NCI-H2029 treated with DMSO at 0.1 percent for 48 hours (cell line): ENCODE measurements at regions not wholly inside any gene's neighbourhood (a gene's known extent, or its start where the extent isn't known, plus 50 kb on each side); places are given as distances from the start of the nearest gene placed in this dataset.

Experiments used
- DNase-seq: peaks from one replicate; lab custom pipeline; 2025; lab: John Stamatoyannopoulos, UW

- no peak for DNase-seq
Measured at GRCh38 chr6:90793771-90794170, 206.9 kb upstream of the MAP3K7 start.

GRCh38 chr6:90790696-90791095 is 203.8 kb upstream of the MAP3K7 start:
- no peak for DNase-seq

GRCh38 chr6:90790058-90790457 is 203.2 kb upstream of the MAP3K7 start:
- no peak for DNase-seq

- no peak for DNase-seq
Measured at GRCh38 chr6:90788781-90789180, 201.9 kb upstream of the MAP3K7 start.

GRCh38 chr6:90787446-90787845 is 200.6 kb upstream of the MAP3K7 start:
- no peak for DNase-seq

GRCh38 chr6:90780778-90781177 is 193.9 kb upstream of the MAP3K7 start:
- DNase-seq: no peak

- DNase-seq: no peak
Measured at GRCh38 chr6:90780141-90780540, 193.3 kb upstream of the MAP3K7 start.

GRCh38 chr6:90778417-90779203 is 191.7 kb upstream of the MAP3K7 start:
- no peak for DNase-seq

- no peak for DNase-seq
Measured at GRCh38 chr6:90770778-90771177, 183.9 kb upstream of the MAP3K7 start.

GRCh38 chr6:90765895-90766294 is 179.0 kb upstream of the MAP3K7 start:
- DNase-seq: no peak

GRCh38 chr6:90765491-90765890 is 178.6 kb upstream of the MAP3K7 start:
- no peak for DNase-seq

- DNase-seq: no peak
Measured at GRCh38 chr6:90764001-90764400, 177.1 kb upstream of the MAP3K7 start.

- DNase-seq: no peak
Measured at GRCh38 chr6:90759664-90760063, 172.8 kb upstream of the MAP3K7 start.

GRCh38 chr6:90758741-90759140 is 171.9 kb upstream of the MAP3K7 start:
- no peak for DNase-seq

- no peak for DNase-seq
Measured at GRCh38 chr6:90753820-90754643, 167.2 kb upstream of the MAP3K7 start.

GRCh38 chr6:90739802-90740201 is 152.9 kb upstream of the MAP3K7 start:
- DNase-seq: no peak

GRCh38 chr6:90739339-90739738 is 152.5 kb upstream of the MAP3K7 start:
- no peak for DNase-seq

GRCh38 chr6:90730151-90730673 is 143.3 kb upstream of the MAP3K7 start:
- DNase-seq: no peak

GRCh38 chr6:90729057-90729456 is 142.2 kb upstream of the MAP3K7 start:
- no peak for DNase-seq

- DNase-seq: no peak
Measured at GRCh38 chr6:90722648-90723047, 135.8 kb upstream of the MAP3K7 start.

GRCh38 chr6:90720404-90720803 is 133.5 kb upstream of the MAP3K7 start:
- no peak for DNase-seq

GRCh38 chr6:90719321-90720195 is 132.7 kb upstream of the MAP3K7 start:
- no peak for DNase-seq
